WTC11 (cell line): ENCODE measurements at regions not wholly inside any gene's neighbourhood (a gene's known extent, or its start where the extent isn't known, plus 50 kb on each side); places are given as distances from the start of the nearest gene placed in this dataset.

Experiments
- ATAC-seq: fragments of 200-7000 bp; cut with Tn5 transposase; 2 replicates; pipeline ENCODE4 v1.10.0; 2021; ENCODE audit warnings: mild to moderate bottlenecking, moderate library complexity
- CTCF ChIA-PET: fragments of 300-600 bp; sonication (Branson Sonifier 250); formaldehyde crosslinking; loops from one replicate; lab custom pipeline; 2021; ENCODE audit warnings: antibody characterized with exemption; lab: Charles Lee
- POLR2A ChIA-PET: fragments of 350-600 bp; sonication (Branson Sonifier 250); formaldehyde crosslinking; loops from one replicate; lab custom pipeline; 2021; ENCODE audit warnings: antibody characterized with exemption; lab: Charles Lee
- DNase-seq: peaks from one replicate; pipeline ENCODE4 v3.0.0; 2021; ENCODE audit warnings: low spot score
- H3K27ac Mint-ChIP-seq: 2 replicates; pipeline ENCODE4 v1.8.0; 2021; ENCODE audit warnings: mixed read lengths
- H3K27me3 Mint-ChIP-seq: 2 replicates; pipeline ENCODE4 v1.8.0; 2021; ENCODE audit warnings: low read depth, mild to moderate bottlenecking, moderate library complexity, mixed read lengths
- H3K36me3 Mint-ChIP-seq: 2 replicates; pipeline ENCODE4 v1.8.0; 2021; ENCODE audit warnings: mixed read lengths
- H3K4me1 Mint-ChIP-seq: 2 replicates; pipeline ENCODE4 v1.8.0; 2022; ENCODE audit warnings: mixed read lengths
- H3K4me3 Mint-ChIP-seq: 2 replicates; pipeline ENCODE4 v1.8.0; 2021; ENCODE audit warnings: mild to moderate bottlenecking, moderate library complexity, mixed read lengths
- H3K9me3 Mint-ChIP-seq: 2 replicates; pipeline ENCODE4 v1.8.0; 2021; ENCODE audit warnings: mixed read lengths
- CDX4 ChIP-seq: fragments of 250-450 bp; sonication (Bioruptor Pico); IDR thresholded peaks from 2 replicates; pipeline ENCODE4 v1.9.0; 2021; ENCODE audit warnings: moderate library complexity, mild to moderate bottlenecking, inconsistent platforms, borderline replicate concordance
- CREM ChIP-seq: sonication (generic); formaldehyde crosslinking; IDR thresholded peaks from 2 replicates; pipeline ENCODE4 v1.8.1; 2022; ENCODE audit warnings: mild to moderate bottlenecking, missing genetic modification reagents, moderate library complexity
- CTCF ChIP-seq: fragments of 200-600 bp; IDR thresholded peaks from 2 replicates; pipeline ENCODE4 v1.8.0; 2022; ENCODE audit warnings: antibody characterized with exemption
- E2F4 ChIP-seq: sonication (generic); formaldehyde crosslinking; IDR thresholded peaks from 2 replicates; pipeline ENCODE4 v1.8.1; 2022; ENCODE audit warnings: low read depth, mild to moderate bottlenecking, moderate library complexity, missing genetic modification reagents, borderline replicate concordance
- EMX1 ChIP-seq: fragments of 250-450 bp; sonication (Bioruptor Pico); IDR thresholded peaks from 2 replicates; pipeline ENCODE4 v1.8.0; 2021; ENCODE audit warnings: mild to moderate bottlenecking
- IRF2 ChIP-seq: sonication (generic); formaldehyde crosslinking; IDR thresholded peaks from 2 replicates; pipeline ENCODE4 v1.8.0; 2022; ENCODE audit warnings: low read depth, missing genetic modification reagents, borderline replicate concordance
- JUN ChIP-seq: sonication (generic); formaldehyde crosslinking; IDR thresholded peaks from 2 replicates; pipeline ENCODE4 v1.8.0; 2023; ENCODE audit warnings: mild to moderate bottlenecking, missing genetic modification reagents
- PREB ChIP-seq: sonication (generic); formaldehyde crosslinking; IDR thresholded peaks from 2 replicates; pipeline ENCODE4 v1.8.1; 2022; ENCODE audit warnings: mild to moderate bottlenecking, missing genetic modification reagents, moderate library complexity, borderline replicate concordance
- RORB ChIP-seq: fragments of 250-450 bp; sonication (Bioruptor Pico); IDR thresholded peaks from 2 replicates; pipeline ENCODE4 v1.9.0; 2021; ENCODE audit warnings: mild to moderate bottlenecking
- STAT6 ChIP-seq: sonication (generic); formaldehyde crosslinking; conservative IDR thresholded peaks from 2 replicates; pipeline ENCODE4 v1.8.1; 2023; ENCODE audit warnings: mild to moderate bottlenecking, low read depth, missing genetic modification reagents, moderate library complexity
- TEAD1 ChIP-seq: sonication (generic); formaldehyde crosslinking; IDR thresholded peaks from 2 replicates; pipeline ENCODE4 v1.8.0; 2022; ENCODE audit warnings: mild to moderate bottlenecking, missing genetic modification reagents
- TEAD4 ChIP-seq: sonication (generic); formaldehyde crosslinking; IDR thresholded peaks from 2 replicates; pipeline ENCODE4 v1.8.0; 2022; ENCODE audit warnings: mild to moderate bottlenecking, missing genetic modification reagents
- TP53 ChIP-seq: sonication (generic); formaldehyde crosslinking; IDR thresholded peaks from 2 replicates; pipeline ENCODE4 v1.8.1; 2023; ENCODE audit warnings: mild to moderate bottlenecking, missing genetic modification reagents
- USF1 ChIP-seq: sonication (generic); formaldehyde crosslinking; IDR thresholded peaks from 2 replicates; pipeline ENCODE4 v1.8.0; 2022; ENCODE audit warnings: mild to moderate bottlenecking, missing genetic modification reagents
- USF2 ChIP-seq: sonication (generic); formaldehyde crosslinking; IDR thresholded peaks from 2 replicates; pipeline ENCODE4 v1.8.1; 2023; ENCODE audit warnings: mild to moderate bottlenecking, missing genetic modification reagents, moderate library complexity
- ZMAT4 ChIP-seq: fragments of 250-450 bp; sonication (Bioruptor Pico); IDR thresholded peaks from 2 replicates; pipeline ENCODE4 v1.9.0; 2021; ENCODE audit warnings: mild to moderate bottlenecking
- ZNF219 ChIP-seq: sonication (generic); formaldehyde crosslinking; IDR thresholded peaks from 2 replicates; pipeline ENCODE4 v1.8.0; 2023; ENCODE audit warnings: missing genetic modification reagents, mild to moderate bottlenecking, borderline replicate concordance
- ZNF232 ChIP-seq: sonication (generic); formaldehyde crosslinking; IDR thresholded peaks from 2 replicates; pipeline ENCODE4 v1.8.0; 2022; ENCODE audit warnings: mild to moderate bottlenecking, missing genetic modification reagents

- no peaks in the 10 kb centered on the region for H3K4me1 Mint-ChIP-seq
- no peaks in the 10 kb centered on the region for H3K36me3 Mint-ChIP-seq
- TF ChIP-seq ZNF232 (CRISPR knock-in tag) (no peak), E2F4 (CRISPR knock-in tag) (no peak), TEAD4 (no peak), PREB (no peak), CREM (CRISPR knock-in tag) (no peak), EMX1 (CRISPR knock-in tag) (no peak), JUN (no peak)
- ChIA-PET CTCF (no interaction called here), POLR2A (no interaction called here)
- H3K27me3 Mint-ChIP-seq = no peaks in the 10 kb centered on the region
- H3K9me3 Mint-ChIP-seq = peaks cover 3% of the 10 kb centered on the region; the same call in 1 of the 2 replicates
- DNase-seq (no peak), ATAC-seq (no peak)
- no peak overlapping the region for H3K27ac Mint-ChIP-seq
- H3K4me3 Mint-ChIP-seq = no peak overlapping the region
Observed at GRCh38 chr13:85879014-85879413, 79.8 kb upstream of the SLITRK6 start.

- Mint-ChIP-seq H3K4me1 (no peaks in the 10 kb centered on the region), H3K36me3 (no peaks in the 10 kb centered on the region), H3K4me3 (no peak overlapping the region), H3K27me3 (no peaks in the 10 kb centered on the region), H3K27ac (no peak overlapping the region), H3K9me3 (no peaks in the 10 kb centered on the region)
- peak; percentile 84 for ATAC-seq
- peak; percentile 19 for DNase-seq
- TF ChIP-seq STAT6 (no peak), ZNF219 (CRISPR knock-in tag) (no peak), CTCF (peak; percentile 32; the same call in 1 of the 2 replicates)
- ChIA-PET POLR2A (no interaction called here), CTCF (interaction anchor here (0.7 to 1.4 kb wide), 4 partner anchors 32 to 1021 kb away, joined by 3 to 7 read pairs (median 4); no protein-coding TSS in a partner anchor)
Observed at GRCh38 chr13:85864963-85865530, 65.8 kb upstream of the SLITRK6 start.

- Mint-ChIP-seq H3K4me3 (no peak overlapping the region), H3K27me3 (no peaks in the 10 kb centered on the region), H3K27ac (no peak overlapping the region), H3K4me1 (no peaks in the 10 kb centered on the region), H3K9me3 (peaks cover 58% of the 10 kb centered on the region), H3K36me3 (peaks cover 34% of the 10 kb centered on the region)
- ChIA-PET CTCF (no interaction called here), POLR2A (no interaction called here)
- DNase-seq (no peak), ATAC-seq (no peak)
- TF ChIP-seq ZMAT4 (CRISPR knock-in tag) (no peak), PREB (no peak), USF1 (CRISPR knock-in tag) (no peak), CDX4 (CRISPR knock-in tag) (no peak), TP53 (CRISPR knock-in tag) (no peak), TEAD1 (CRISPR knock-in tag) (no peak), RORB (CRISPR knock-in tag) (no peak), TEAD4 (no peak), USF2 (CRISPR knock-in tag) (no peak), IRF2 (CRISPR knock-in tag) (no peak)
Observed at GRCh38 chr13:85853901-85854663, 54.9 kb upstream of the SLITRK6 start.
